ENCODE measurements at regions not wholly inside any gene's neighbourhood (a gene's known extent, or its start where the extent isn't known, plus 50 kb on each side); places are given as distances from the start of the nearest gene placed in this dataset.
"Not testable (repeated sequence)": the region's sequence is repeated elsewhere in the genome, so short reads cannot be mapped to it uniquely, and the experiment has no call there.

DNA sequence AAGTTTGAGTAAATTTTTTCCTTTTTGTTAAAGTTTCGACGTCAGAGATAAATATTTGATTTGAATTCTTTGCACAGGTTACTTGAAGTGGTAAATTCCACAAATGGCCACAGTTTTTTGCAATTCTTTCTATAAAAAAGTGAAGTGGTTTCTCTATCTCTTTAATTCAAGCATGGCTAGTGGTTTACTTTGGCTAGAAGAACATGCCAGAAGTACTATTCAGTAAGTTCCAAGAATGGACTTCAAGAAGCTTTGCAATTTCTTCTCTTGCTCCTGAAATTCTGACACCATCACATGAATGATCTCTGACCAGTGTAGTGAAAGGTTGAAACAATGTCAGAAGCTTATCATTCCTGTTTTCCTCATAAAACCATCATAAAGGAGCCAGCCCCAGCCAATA lies 55.7 kb upstream of the RNPC3 start:
- DNase-seq = no peak

DNA sequence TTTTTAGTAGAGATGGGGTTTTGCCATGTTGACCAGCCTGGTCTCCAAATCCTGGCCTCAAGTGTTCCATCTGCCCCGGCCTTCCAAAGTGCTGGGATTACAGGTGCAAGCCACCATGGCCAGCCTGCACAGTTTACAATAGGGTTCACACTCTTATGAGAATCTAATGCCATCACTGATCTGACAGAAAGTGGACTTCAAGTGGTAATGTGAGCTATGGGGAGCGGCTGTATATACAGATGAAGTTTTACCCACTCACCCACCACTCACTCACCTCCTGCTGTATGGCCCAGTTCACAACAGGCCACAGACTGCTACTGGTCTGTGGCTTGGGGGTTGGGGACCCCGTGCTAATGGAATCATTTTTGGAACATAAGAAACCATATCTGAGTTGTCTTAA lies 58.4 kb upstream of the RNPC3 start:
- no peak for DNase-seq

DNA sequence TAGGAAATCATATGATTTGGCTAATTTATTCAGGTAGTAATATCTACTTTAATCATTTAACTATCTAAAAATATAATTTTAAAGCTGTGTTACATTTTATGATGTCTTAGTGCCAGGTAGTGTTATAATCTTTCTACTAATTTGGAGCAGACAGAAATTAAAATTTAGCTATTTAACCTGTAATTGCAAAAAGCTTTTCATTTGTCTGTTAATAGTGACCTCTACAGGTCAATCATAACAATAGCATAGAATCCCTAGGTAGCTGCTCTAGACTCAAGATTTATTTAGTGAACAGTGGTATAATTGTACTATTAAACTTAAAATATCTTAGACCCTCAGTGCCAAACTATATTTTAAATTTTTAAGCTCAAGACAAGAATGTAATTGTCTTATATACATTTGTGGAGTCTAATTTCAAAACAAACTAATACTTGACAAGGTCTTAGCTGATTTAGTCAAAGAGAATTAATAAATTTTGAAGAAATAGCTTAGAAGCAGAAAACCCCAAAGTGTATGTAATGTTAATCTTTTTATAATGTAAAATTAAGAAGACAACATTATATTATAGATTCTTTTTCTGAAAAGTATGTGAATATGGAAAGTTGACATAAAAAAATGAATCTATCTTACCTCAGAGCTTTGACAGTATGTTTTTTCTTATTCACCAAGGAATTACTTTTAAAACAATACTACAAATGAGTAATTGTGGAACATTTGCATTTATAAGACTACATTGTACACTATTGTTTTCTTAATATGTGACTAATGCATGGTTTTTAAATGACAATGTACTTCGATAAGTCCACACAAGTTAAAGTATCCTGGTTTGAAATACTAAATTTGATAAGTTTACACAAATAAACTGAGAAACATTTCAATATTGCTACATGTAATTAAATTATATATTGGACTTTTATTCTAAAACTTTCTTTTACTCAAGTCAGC lies 64.1 kb upstream of the RNPC3 start:
- DNase-seq = peak in 1 of 3 experiments; percentile 47

DNA sequence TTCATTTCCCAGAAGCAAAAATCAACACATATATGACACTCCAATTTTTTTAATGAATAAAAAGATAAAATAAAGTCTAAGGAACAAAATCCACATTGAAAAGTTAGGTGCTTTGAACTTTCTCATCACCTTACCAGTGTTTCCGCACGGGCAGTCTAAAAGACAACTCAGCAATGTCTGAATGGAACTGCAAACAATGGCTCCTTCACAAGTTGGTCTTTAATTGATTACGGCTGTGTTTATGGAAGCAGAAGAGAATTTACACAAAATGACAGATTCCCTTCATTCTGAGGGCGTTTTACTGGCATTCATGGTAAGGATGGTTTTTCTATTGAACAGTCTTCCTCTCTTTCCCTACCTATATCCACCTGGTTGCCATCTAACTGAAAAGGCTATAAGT lies 65.0 kb upstream of the RNPC3 start:
- DNase-seq = no peak

DNA sequence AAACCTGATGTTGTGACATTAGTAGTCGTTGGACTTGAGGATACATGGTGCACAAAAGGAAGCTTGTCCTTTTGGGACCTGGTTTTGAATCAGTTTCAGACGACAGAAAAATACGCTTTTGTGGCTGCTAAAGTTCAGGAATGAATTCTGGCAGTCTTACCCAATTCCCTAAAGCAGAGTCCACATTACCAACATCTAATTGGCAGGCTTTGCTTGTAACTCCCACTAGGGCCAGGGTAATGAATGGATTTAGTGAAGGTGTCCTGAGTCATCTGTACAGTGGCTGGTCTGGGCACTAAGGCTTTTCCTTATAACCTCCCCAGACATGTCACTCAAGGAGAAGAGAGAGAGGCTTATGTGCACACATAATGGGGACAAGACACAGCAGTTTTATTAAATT lies 66.2 kb upstream of the RNPC3 start:
- no peak for DNase-seq

DNA sequence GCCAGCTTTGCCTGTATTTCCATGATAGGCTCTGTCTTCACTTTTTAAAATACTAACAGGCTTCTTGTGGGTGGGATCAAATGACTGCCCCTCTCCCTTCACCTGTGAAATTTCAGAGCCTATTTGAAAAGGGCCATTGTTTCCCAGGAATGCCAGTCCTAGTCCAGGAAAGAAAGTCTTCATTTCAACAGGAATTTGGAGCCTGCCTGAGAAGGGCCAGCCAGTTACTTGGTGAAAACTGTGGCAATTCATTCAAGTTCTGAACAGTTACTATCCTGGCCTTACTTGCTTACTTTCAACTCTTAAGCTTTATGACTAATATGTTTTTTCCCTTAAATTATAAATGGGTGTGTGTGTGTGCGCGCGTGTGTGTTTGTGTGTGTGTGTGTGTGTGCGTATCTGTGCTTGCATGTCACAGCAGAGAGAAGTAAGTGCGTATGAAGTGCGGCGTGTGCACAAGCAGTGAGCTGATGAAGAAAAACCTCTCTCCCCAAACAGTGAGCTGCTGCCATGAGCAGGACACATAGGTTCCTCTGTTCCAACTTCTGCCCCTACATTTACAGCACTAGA lies 67.5 kb upstream of the RNPC3 start:
- DNase-seq = no peak

DNA sequence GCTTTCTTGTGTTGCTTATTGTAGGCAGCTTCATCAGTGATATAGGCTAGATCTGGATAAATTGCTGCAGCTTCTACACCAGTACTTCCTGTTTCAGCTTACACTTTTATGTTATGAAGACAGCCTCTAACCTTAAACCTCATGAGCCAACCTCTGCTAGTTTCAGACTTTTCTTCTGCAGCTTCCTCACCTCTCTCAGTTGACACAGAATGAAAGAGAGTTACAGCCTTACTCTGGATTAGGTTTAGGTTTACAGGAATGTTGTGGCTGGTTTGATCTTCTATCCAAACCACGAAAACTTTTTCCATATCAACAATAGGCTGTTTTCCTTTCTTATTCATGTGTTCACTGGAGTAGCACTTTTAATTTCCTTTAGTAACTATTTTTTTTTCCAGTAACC lies 76.9 kb upstream of the RNPC3 start:
- no peak for DNase-seq

DNA sequence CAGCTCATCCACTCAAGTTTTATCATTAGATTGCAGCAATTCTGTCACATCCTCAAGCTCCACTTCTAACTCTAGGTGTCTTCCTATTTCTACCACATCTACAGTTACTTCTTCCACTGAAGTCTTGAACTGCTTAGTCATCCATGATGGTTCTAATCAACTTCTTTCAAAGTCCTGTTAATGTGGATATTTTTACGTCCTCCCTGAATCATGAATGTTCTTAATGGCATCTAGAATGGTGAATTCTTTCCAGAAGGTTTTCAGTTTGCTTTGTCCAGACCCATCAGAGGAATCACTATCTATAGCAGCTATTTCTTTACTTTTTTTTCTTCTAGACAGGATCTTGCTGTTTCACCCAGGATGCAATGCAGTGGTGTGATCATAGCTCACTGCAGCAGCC lies 78.0 kb upstream of the RNPC3 start:
- DNase-seq = no peak

DNA sequence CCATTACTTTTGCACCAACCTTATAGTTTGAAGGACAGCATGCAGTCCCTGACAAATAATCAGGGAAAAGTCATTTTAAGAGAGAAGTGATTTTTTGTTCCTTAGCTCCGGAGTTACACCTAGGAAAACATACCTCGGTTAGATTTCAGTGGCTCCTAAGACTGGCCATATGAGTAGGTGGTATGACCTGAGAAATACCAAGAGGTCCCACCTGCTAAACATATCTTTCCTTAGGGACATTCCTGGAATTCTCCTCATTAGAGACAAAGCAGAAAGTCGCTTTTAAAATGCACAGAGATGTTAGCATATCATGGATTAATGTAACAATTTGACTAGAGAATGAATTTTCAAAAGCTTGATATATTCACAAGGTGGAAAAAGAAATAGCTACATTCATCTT lies 84.2 kb upstream of the RNPC3 start:
- no peak for DNase-seq

DNA sequence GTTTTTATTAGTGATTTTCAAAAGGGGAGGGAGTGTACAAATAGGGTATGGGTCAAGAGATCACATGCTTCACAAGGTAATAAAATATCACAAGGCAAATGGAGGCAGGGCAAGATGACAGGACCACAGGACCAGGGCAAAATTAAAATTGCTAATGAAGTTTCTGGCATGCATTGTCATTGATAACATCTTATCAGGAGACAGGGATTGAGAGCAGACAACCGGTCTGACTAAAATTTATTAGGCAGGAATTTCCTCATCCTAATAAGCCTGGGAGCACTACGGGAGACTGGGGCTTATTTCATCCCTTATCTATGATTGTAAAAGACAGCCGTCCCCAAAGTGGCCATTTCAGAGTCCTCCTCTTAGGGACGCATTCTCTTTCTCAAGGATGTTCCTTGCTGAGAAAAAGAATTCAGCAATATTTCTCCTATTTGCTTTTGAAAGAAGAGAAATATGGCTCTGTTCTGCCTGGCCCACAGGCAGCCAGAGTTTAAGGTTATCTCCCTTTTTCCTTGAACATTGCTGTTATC lies 88.9 kb upstream of the RNPC3 start:
- not testable (repeated sequence) for DNase-seq

DNA sequence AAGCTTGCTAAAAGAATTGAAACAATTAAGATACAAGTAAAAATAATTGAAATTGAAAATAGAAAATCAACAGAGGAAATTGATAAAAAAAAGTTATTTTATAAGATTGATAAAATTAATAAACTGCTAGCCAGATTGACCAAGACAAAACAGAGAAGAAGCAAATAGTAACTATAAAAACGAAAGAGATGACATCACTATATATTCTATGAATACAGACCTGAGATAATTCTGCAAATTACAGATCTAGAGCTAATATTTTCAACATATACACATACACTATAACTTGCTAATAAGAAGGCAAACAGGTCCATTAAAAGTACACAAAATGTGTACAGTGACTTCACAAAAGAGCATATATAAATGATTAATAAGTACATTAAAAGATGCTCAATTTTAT lies 90.1 kb upstream of the RNPC3 start:
- DNase-seq = no peak

DNA sequence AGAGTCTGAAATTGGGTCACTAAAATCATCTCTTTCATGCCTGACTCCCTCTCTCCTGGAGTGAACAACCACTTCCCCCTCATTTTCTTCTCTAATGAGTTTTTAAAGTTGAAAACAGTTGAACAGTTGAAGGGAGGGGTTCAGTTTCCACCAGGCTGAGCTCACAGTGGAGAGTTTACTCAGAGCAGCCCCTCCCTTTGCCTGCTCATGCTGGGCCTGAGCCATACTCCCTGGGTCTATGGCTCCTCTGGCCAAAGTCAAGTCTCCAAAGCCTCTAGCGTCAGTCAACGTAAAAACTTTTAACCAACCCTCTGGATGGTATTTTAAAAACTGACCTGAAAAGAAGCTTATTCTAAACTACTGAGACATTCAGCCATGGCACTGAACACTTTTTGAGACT lies 100.8 kb upstream of the RNPC3 start:
- no peak for DNase-seq

DNA sequence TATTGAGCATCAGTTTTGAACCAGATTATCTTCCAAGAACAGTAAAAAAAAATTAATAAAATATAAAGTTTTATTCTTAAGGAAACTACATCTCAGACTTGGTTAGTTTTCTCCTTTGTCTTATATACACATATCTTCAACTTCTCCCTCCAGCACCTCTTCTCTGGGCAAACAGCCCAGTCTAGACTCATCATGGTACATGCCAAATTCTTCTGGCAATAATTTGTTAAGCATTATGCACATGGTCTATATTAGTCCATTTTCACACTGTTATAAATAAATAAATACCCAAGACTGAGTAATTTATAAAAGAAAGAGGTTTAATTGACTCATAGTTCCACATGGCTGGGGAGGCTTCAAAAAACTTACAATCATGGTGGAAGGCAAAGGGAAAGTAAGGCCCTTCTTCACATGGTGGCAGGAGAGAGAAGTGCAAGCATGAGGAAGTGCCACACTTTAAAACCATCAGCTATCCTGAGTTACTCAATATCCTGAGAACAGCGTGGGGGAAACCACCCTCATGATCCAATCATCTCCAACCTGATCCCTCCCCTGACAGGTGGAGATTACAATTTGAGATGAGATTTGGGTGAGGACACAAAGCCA lies 108.7 kb upstream of the RNPC3 start:
- DNase-seq = no peak

DNA sequence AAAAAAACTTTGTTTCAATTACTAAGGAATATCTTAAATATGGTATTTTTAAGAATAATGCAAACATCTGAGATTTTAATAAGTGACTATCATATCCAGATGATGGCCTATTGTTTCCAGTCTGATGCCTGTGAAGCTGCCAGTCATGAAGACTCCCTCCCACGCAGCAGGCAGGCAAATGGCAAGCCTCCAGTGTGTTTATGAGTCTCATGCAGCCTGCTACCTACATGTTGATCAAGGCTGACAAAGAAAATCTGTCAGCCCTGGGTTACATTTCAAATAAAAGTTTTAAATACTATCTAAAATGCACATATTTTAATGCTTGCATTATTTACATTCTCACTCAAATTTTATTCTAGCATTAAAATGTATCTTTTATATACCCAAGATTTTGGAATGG lies 137.6 kb upstream of the RNPC3 start:
- DNase-seq = no peak

DNA sequence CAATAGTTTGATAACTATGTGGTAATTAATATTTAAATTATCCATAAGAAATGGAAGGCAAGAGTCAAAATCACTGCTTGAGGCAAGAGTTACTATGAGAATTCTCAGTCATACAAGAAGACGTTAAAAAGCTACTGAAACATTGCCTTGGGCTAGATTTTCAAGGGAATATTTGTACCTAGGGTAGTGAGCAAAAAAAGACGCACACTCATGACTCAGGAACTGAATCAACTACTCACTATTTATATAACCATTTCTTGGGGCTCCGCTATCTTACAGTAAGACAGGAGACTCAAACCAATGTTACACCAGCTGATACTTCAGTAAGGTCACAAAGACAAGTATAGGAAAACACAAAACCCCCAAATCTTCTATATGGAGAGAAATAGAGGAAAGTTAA lies 151.5 kb upstream of the RNPC3 start:
- DNase-seq = no peak

DNA sequence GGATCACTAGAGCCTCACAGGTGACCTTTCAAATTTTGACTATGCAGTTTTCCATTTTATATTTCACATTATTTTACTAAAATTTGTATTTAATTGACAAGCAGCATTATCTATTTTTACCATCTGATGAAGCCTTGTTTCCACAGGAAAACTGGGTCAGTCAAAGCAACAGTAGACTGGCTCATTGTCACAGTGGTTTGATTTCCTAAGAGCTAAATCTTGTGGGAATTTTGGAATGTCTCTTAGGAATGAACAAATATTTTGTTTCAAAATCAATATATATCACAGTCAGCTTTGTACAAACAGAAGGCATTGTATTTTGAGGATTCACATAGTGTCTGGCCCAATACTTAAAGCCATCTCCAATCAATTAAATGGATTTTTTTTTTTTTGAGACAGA lies 152.6 kb upstream of the RNPC3 start:
- no peak for DNase-seq

DNA sequence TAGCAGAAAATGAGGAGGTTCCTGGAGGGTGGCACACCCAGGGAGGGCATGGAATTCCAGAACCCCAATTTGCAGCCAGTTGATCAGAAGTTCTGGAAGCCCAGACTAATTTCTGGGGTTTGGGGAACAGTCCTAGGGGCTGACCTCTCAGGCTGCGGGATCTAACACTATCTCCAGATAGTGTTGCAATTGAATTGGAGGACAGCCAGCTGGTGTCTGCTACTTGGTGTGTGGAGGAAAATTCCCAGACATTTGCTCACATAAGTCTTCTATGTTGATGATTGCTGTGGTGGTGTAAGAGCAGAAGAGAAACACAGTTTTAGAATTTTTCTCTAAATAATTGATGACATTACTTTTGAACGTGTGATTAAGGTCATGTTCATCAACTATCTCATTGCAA lies 154.3 kb upstream of the RNPC3 start:
- no peak for DNase-seq

DNA sequence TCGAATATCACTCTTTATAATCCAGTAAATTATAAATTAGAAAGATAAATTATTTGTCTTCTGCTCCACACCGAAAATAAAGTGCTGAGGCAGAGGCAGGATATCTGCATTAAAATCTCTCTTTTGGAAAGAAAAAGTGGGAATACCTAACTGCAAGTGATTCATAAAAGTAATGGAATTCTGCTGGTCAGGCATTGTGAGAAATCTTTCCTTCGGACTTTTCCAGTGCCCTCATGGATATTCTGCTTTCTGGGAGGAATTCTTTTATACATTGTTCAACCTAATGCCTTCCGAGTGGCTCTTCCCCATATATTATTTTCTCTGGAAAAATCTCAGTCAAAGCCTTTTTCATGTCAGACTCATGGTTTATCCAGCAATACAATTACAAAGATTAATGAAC lies 158.3 kb upstream of the RNPC3 start:
- DNase-seq = no peak

DNA sequence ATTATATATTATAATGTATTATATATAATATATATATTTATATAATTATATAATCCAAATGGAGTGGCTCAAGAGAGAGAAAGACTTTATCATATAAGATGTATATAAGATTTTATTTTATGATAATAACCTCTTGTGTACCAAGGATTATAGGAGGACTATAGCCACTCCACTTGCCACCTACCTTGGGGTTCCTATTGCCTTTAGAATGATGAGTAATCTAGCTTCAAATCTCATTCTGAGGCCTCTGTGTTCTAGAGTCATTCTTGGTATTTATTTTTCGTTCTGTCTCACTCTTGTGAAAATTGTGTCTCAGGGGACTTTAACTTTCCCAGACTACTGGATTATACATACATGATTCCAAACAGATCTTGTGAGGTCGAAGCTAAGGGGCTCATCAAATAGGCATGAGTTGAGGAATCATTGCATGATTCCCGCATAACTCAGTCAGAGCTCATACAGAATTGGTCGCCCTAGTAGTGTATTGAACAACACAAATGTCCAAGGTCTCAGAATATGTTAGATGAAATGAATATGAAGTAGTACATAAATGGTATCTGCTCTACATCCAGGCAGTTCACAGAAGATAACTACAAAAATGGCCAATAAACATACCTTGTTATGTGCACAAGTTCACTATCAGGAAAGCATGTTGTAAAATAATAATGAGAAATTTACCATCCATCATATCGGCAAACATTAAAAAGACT lies 159.5 kb upstream of the RNPC3 start:
- DNase-seq = peak in 1 of 3 experiments; percentile 12

DNA sequence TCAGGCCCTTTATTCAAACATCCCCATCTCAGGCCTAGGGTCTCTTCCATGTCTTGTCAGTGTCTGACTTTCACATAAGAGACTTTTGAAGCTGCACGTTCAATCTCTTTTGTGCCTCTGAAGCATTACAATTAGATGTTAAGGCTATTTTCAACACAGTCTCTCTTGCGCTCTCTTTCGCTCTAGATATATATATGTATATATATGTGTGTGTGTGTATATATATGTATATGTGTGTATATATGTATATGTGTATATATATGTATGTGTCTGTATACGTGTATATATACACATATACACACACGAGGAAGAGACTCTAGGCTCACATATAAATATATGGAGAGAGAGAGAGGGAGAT lies 162.5 kb upstream of the RNPC3 start:
- no peak for DNase-seq

DNA sequence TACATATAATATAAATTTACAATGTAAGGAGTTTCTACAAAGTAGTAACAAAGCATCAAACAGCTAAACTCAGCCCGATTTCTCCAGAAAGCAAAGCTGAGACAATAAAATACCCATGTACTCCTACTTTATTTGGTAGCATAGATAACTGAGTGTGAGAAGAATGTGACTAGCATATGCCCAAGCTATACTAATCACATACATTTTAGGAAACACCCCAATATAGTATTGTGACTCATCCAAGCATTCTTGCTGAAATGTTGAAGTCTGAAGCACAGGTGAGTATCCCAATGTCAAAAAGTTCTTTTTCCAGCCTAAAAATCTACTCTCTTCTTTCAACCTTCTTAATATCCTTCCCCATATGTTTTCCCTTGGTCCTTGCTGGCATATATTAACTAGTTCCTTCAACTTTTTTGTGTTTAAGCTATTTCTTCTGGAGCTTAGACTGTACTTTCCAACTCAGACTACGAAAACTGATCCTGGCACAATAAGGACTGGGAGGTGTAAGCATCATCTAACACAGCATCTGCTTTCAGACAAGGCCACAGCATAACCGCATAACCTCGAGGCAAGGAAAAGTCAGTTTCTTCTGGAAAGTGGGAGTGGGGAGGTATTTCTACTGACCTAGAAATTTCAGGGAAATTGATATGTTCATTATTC lies 163.0 kb upstream of the RNPC3 start:
- DNase-seq = no peak

DNA sequence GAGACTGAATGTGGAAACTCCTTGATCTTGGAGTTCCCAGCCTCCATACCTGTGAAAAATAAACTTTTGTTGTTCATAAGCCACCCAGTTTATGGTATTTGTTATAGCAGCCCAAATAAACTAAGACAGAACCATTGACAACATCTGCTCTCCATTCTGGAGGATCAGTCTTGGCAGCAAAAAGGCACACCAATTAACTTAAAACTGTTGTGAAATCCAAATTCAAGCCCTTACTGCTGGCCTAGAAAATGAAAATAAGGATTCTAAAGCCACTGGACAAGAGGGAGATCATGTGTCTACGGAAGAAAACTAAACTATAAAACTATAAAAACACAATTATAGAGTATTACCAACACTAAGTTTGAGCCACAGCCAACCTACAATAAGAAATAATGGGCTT lies 172.1 kb upstream of the RNPC3 start:
- no peak for DNase-seq

DNA sequence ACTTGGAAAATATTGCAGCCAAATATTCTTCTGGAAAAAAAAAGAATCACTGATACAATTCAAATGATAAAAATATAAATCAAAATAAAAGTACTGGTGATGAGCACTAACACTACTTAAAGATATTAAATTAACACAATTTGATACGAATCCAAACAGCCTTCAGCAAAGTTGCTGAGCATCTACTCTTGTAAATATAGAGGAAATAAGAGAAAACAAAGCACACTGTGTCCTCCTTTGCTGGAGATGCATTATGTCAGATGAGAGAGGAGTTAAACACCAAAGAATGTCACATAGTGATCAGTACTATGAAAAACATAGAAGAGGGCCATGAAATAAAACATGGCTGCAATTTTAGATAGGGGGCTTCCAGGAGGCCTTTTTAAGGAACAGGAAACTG lies 177.4 kb upstream of the RNPC3 start:
- no peak for DNase-seq
